Astrocyte (in vitro differentiated cells and primary cell): ENCODE measurements at regions not wholly inside any gene's neighbourhood (a gene's known extent, or its start where the extent isn't known, plus 50 kb on each side); places are given as distances from the start of the nearest gene placed in this dataset.
"Not testable (repeated sequence)": the region's sequence is repeated elsewhere in the genome, so short reads cannot be mapped to it uniquely, and the experiment has no call there.

Experiments used
- DNase-seq: peaks from one replicate; pipeline ENCODE4 v3.0.0-alpha.2; 2010; ENCODE audit warnings: low read depth
- FAIRE-seq: peaks from 2 replicates; lab custom pipeline; 2011; peaks lifted over from hg19 to GRCh38; lab: Jason Lieb, UNC
- H2AFZ ChIP-seq: 2 replicates; pipeline ENCODE4 v1.6.0; 2012; ENCODE audit warnings: low read depth, low read length, inconsistent platforms
- H3K27ac ChIP-seq: 2 replicates; pipeline ENCODE4 v1.5.1; 2011; ENCODE audit warnings: low read depth, low read length, inconsistent platforms
- H3K27me3 ChIP-seq: 2 replicates; pipeline ENCODE4 v1.6.0; 2011; ENCODE audit warnings: low read length, inconsistent platforms; ENCODE audit not compliant: insufficient read depth
- H3K36me3 ChIP-seq: 2 replicates; pipeline ENCODE4 v1.5.1; 2011; ENCODE audit warnings: low read length, inconsistent platforms; ENCODE audit not compliant: insufficient read depth
- H3K4me1 ChIP-seq: 2 replicates; pipeline ENCODE4 v1.5.1; 2011; ENCODE audit warnings: low read length, inconsistent platforms; ENCODE audit not compliant: insufficient read depth
- H3K4me2 ChIP-seq: 2 replicates; pipeline ENCODE4 v1.6.0; 2012; ENCODE audit warnings: low read length, inconsistent platforms
- H3K4me3 ChIP-seq: 2 replicates; pipeline ENCODE4 v1.5.1; 2011; ENCODE audit warnings: low read depth, mild to moderate bottlenecking, low read length, inconsistent platforms; ENCODE audit not compliant: insufficient read depth
- H3K79me2 ChIP-seq: 2 replicates; pipeline ENCODE4 v1.6.0; 2012; ENCODE audit warnings: mild to moderate bottlenecking, low read length, inconsistent platforms; ENCODE audit not compliant: insufficient read depth
- H3K9ac ChIP-seq: 2 replicates; pipeline ENCODE4 v1.6.0; 2012; ENCODE audit warnings: mild to moderate bottlenecking, low read length, inconsistent platforms
- H3K9me3 ChIP-seq: 2 replicates; pipeline ENCODE4 v1.5.1; 2012; ENCODE audit warnings: low read depth, mild to moderate bottlenecking, low read length, inconsistent platforms; ENCODE audit not compliant: insufficient read depth
- H4K20me1 ChIP-seq: 2 replicates; pipeline ENCODE4 v1.6.0; 2012; ENCODE audit warnings: low read length, inconsistent platforms; ENCODE audit not compliant: insufficient read depth
- H3K27ac Mint-ChIP-seq: one replicate; pipeline ENCODE4 v1.8.0; 2021; ENCODE audit warnings: mild to moderate bottlenecking, mixed read lengths; ENCODE audit not compliant: unreplicated experiment
- H3K27me3 Mint-ChIP-seq: one replicate; pipeline ENCODE4 v1.8.0; 2021; ENCODE audit warnings: low read depth, mixed read lengths; ENCODE audit not compliant: unreplicated experiment
- H3K36me3 Mint-ChIP-seq: one replicate; pipeline ENCODE4 v1.8.0; 2021; ENCODE audit warnings: low read depth, mixed read lengths; ENCODE audit not compliant: unreplicated experiment
- H3K4me1 Mint-ChIP-seq: one replicate; pipeline ENCODE4 v1.8.0; 2021; ENCODE audit warnings: low read depth, mixed read lengths; ENCODE audit not compliant: unreplicated experiment
- H3K4me3 Mint-ChIP-seq: one replicate; pipeline ENCODE4 v1.8.0; 2021; ENCODE audit warnings: mild to moderate bottlenecking, moderate library complexity, mixed read lengths; ENCODE audit not compliant: unreplicated experiment
- H3K9me3 Mint-ChIP-seq: one replicate; pipeline ENCODE4 v1.8.0; 2021; ENCODE audit warnings: mild to moderate bottlenecking, mixed read lengths; ENCODE audit not compliant: unreplicated experiment
- EZH2 ChIP-seq: IDR thresholded peaks from 2 replicates; pipeline ENCODE4 v1.6.1; 2012; ENCODE audit warnings: mild to moderate bottlenecking, low read length, inconsistent platforms; ENCODE audit not compliant: insufficient read depth
- TF ChIP-seq, protein P1 (sequence below): IDR thresholded peaks from 2 replicates; pipeline ENCODE4 v1.5.1; 2011; ENCODE audit warnings: low read depth, mild to moderate bottlenecking, inconsistent platforms, low read length, moderate library complexity; ENCODE audit not compliant: insufficient read depth

- H3K36me3 ChIP-seq = no peaks in the 10 kb centered on the region
- DNase-seq (no peak), FAIRE-seq (no peak)
- Mint-ChIP-seq H3K36me3 (no peaks in the 10 kb centered on the region), H3K27ac (no peak overlapping the region), H3K27me3 (peaks cover 2% of the 10 kb centered on the region), H3K9me3 (no peaks in the 10 kb centered on the region), H3K4me1 (no peaks in the 10 kb centered on the region), H3K4me3 (no peak overlapping the region)
- no peaks in the 10 kb centered on the region for H3K27me3 ChIP-seq
- no peak overlapping the region for H3K4me2 ChIP-seq
- H4K20me1 ChIP-seq = no peaks in the 10 kb centered on the region
- no peak overlapping the region for H3K27ac ChIP-seq
- no peaks in the 10 kb centered on the region for H3K79me2 ChIP-seq
- no peaks in the 10 kb centered on the region for H3K9me3 ChIP-seq
- no peak overlapping the region for H3K4me3 ChIP-seq
- no peaks in the 10 kb centered on the region for H3K4me1 ChIP-seq
- H2AFZ ChIP-seq = no peak overlapping the region
- TF ChIP-seq, protein P1, sequence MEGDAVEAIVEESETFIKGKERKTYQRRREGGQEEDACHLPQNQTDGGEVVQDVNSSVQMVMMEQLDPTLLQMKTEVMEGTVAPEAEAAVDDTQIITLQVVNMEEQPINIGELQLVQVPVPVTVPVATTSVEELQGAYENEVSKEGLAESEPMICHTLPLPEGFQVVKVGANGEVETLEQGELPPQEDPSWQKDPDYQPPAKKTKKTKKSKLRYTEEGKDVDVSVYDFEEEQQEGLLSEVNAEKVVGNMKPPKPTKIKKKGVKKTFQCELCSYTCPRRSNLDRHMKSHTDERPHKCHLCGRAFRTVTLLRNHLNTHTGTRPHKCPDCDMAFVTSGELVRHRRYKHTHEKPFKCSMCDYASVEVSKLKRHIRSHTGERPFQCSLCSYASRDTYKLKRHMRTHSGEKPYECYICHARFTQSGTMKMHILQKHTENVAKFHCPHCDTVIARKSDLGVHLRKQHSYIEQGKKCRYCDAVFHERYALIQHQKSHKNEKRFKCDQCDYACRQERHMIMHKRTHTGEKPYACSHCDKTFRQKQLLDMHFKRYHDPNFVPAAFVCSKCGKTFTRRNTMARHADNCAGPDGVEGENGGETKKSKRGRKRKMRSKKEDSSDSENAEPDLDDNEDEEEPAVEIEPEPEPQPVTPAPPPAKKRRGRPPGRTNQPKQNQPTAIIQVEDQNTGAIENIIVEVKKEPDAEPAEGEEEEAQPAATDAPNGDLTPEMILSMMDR = no peak
- no peak for TF ChIP-seq EZH2
- no peak overlapping the region for H3K9ac ChIP-seq
These were observed 799.3 kb downstream of the BCL11A start for GRCh38 chr2:59754011-59754735.

- H3K36me3 ChIP-seq = no peaks in the 10 kb centered on the region
- H3K27ac ChIP-seq = no peak overlapping the region
- Mint-ChIP-seq H3K27ac (no peak overlapping the region), H3K4me3 (no peak overlapping the region), H3K9me3 (no peaks in the 10 kb centered on the region), H3K27me3 (peaks cover 2% of the 10 kb centered on the region), H3K4me1 (no peaks in the 10 kb centered on the region), H3K36me3 (no peaks in the 10 kb centered on the region)
- H3K27me3 ChIP-seq = no peaks in the 10 kb centered on the region
- FAIRE-seq = no peak
- H2AFZ ChIP-seq = no peak overlapping the region
- no peak overlapping the region for H3K4me3 ChIP-seq
- H3K79me2 ChIP-seq = no peaks in the 10 kb centered on the region
- H4K20me1 ChIP-seq = no peaks in the 10 kb centered on the region
- H3K4me2 ChIP-seq = no peak overlapping the region
- no peaks in the 10 kb centered on the region for H3K9me3 ChIP-seq
- no peaks in the 10 kb centered on the region for H3K4me1 ChIP-seq
- no peak for TF ChIP-seq EZH2
- DNase-seq = no peak
- H3K9ac ChIP-seq = no peak overlapping the region
These were observed 800.9 kb downstream of the BCL11A start for GRCh38 chr2:59752512-59752911.

DNA sequence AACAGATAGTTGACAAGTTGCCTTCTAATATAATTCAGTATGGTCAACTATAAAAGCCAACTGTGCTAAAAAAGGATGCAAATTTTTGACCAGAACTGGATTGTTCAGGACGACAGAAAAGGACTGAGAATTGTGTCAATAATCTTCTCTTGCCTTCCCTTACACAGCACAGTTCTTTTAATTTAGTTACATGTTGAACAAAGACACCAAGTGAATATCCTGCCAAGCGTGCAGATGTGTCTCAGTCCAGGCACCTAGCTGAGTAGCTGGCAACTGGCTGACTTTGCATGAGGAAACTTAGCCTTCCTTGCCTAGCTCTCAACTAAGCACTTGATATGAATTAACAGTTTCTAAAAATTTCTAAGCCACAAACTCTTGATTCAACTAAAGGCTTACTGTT is 801.4 kb downstream of the BCL11A start:
- H3K4me3 Mint-ChIP-seq = no peak overlapping the region
- peaks cover 2% of the 10 kb centered on the region for H3K27me3 Mint-ChIP-seq
- Histone ChIP-seq H3K4me3 (no peak overlapping the region), H3K9me3 (no peaks in the 10 kb centered on the region), H3K36me3 (no peaks in the 10 kb centered on the region), H3K9ac (no peak overlapping the region), H4K20me1 (no peaks in the 10 kb centered on the region), H3K79me2 (no peaks in the 10 kb centered on the region), H3K4me2 (no peak overlapping the region), H3K27me3 (no peaks in the 10 kb centered on the region), H3K4me1 (no peaks in the 10 kb centered on the region), H3K27ac (no peak overlapping the region), H2AFZ (no peak overlapping the region)
- no peak for FAIRE-seq
- DNase-seq = no peak
- H3K4me1 Mint-ChIP-seq = no peaks in the 10 kb centered on the region
- no peak overlapping the region for H3K27ac Mint-ChIP-seq
- H3K36me3 Mint-ChIP-seq = no peaks in the 10 kb centered on the region
- TF ChIP-seq, protein P1 = no peak
- TF ChIP-seq EZH2 = no peak
- no peaks in the 10 kb centered on the region for H3K9me3 Mint-ChIP-seq

DNA sequence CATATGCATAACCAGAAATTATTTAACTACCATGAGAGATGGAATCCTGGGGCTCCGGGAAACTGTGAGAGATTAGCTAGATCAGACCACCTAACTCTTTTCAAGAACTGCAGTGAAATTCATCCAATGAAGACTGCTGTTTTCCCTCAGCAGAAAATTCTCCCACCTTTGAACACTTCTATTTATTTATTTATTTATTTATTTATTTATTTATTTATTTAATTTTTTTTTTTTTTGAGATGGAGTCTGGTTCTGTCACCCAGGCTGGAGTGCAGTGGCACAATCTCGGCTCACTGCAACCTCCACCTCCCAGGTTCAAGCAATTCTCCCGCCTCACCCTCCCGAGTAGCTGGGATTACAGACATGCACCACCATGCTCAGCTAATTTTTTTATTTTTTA is 802.2 kb downstream of the BCL11A start:
- H3K27me3 Mint-ChIP-seq, H3K27ac ChIP-seq, H3K4me3 ChIP-seq, H4K20me1 ChIP-seq, H3K4me3 Mint-ChIP-seq, H3K9me3 Mint-ChIP-seq, H3K27ac Mint-ChIP-seq, H3K4me1 Mint-ChIP-seq, DNase-seq, H3K27me3 ChIP-seq, H2AFZ ChIP-seq, H3K4me1 ChIP-seq, H3K36me3 ChIP-seq, H3K79me2 ChIP-seq, H3K9ac ChIP-seq, H3K9me3 ChIP-seq, H3K36me3 Mint-ChIP-seq, H3K4me2 ChIP-seq, FAIRE-seq: not testable (repeated sequence)
